Activated naive CD4-positive, alpha-beta T cell (primary cell): ENCODE measurements at regions not wholly inside any gene's neighbourhood (a gene's known extent, or its start where the extent isn't known, plus 50 kb on each side); places are given as distances from the start of the nearest gene placed in this dataset.

Experiments
- DNase-seq, 4 experiments: peaks; one replicate each; lab custom pipeline; 2025; lab: John Stamatoyannopoulos, UW

DNA sequence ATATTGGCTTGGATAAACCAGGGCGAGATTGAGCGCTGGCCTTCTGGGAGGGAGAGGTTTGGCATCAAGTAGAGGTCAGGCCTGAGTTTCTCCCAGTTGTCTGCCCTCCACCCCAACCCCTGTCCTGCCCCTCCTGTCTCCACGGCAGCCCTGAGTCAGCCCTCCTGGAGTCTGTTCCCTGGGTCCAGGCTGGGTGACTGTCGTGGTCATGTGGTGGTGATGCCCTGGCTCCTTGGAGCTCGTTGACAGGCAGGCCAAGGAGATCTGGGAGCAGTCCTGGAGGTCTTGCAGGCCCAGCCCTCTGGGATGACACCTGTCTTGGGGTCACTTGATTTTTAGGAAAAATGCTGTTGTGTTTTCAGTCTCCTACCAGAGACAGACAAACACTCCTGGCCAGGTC lies 53.6 kb upstream of the PODXL start:
- DNase-seq = no peak

DNA sequence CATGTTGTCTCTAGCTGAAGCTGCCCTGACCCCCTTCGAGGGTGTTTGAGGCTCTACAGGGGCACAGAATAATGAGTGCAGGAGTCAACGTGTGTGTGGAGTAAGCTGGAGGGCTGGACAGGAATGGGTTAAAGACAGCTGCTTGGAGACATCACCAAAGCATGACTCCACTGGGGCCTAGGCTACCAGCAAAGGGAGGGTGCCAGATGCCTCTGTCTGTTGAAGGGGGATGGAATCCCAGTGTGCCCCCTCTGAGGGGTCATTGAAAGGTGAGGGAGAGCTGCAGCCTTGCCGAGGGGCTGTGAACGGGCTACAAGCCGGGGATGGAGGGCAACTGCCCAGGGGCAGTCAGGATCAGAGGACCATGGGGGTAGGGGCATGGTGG lies 51.7 kb upstream of the PODXL start:
- no peak for DNase-seq

DNA sequence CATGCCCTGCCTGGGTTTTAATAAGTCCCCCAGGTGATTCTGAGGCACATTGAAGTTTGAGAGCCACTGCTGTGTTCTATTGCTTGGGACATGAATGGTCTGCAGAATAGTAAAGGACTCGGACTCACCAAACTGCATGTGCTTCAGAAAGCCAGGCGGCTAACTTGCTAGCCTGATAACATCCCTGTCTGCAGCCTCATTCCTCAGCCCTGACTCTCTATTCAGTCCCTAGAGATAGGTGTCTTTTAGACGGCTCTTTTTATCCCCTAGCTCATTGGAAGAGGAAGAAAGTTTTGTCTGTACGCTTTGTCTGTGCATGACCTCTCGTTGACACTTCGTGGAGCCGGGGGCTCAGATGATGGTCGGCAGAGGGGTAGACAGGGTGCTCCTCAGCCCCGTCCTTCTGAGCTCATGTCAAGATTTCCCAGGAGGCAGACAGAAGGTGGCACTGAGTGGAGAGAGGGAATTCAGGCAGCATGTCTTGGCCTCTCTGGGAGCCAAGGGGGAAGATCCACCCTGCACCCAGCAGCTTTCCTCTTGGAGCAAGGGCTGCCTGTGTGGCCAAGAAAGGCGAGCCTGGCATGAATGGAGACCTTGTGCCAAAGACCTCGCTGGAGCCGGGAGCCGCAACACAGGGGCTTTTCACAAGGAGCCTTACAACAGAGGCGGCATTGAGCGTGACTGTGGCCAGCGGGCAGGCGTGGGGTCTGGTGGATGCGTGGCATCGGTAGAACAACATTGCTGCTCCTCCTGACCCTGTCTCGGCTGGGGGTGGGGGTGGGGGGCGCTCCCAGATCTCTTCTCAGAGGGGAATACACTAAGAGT lies 51.1 kb upstream of the PODXL start:
- no peak for DNase-seq

DNA sequence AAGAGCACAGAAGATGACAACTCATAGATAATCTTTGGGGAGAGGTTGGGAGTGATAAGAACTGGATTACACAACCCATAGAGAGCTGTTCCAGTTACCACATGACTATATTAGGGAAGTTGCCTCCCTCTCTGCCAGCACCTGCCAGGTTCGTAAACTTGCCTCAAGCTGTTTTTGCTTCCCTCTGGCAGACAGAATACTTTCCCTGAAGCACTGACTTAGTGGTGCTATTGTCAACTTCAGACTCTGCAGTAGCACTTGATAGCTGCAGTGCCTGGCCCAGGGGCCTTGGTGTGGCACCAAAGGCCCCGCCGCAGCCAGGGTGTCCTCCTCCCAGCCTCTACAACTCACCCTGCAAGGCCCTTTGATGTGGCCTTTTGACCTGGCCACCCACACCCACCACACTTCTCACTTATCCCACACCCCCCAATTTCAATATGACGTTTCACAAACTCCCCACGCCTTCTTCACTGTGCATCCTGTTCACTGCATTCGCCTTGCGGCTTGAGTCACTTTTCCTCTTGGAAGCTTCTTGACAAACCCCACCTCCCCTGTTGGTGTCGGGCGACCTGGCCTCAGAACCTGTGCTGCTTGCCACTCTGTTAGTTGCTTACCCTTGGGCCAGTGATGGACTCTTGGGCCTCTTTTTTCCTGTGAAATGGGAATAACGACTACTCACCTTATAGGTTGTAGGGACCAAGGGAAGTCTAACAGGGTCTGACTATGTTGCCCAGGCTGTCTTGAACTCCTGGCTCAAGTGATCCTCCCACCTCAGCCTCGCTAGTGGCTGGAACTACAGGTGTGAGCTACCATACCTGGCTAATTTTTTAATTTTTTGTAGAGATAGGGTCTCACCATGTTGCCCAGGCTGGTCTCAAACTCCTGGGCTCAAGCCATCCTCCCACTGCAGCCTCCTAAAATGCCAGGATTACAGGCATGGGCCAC lies 50.2 kb upstream of the PODXL start:
- DNase-seq = no peak
